ENCODE measurements at regions not wholly inside any gene's neighbourhood (a gene's known extent, or its start where the extent isn't known, plus 50 kb on each side); places are given as distances from the start of the nearest gene placed in this dataset.

- Histone ChIP-seq H2BK12ac (ENCODE audit: low read depth, low read length) (no peak overlapping the region), H2BK5ac (ENCODE audit: low read depth, low read length) (no peak overlapping the region), H4K20me1 (replicated peaks in 1 of 2; ENCODE audit: control insufficient read depth in 1 of 2, insufficient read depth in 2 of 2, low read length in 2 of 2) (no peaks in the 10 kb centered on the region), H3K18ac (ENCODE audit: extremely low read depth, low read length) (no peak overlapping the region), H3K36me3 (ENCODE audit: control insufficient read depth in 2 of 4, insufficient read depth in 4 of 4, low read length in 3 of 4) (no peaks in the 10 kb centered on the region), H3K56ac (replicated peaks; ENCODE audit: insufficient read length, low read depth, low read length) (no peak overlapping the region), H3K23ac (ENCODE audit: insufficient read length) (no peak overlapping the region), H3K4me2 (ENCODE audit: insufficient read depth in 1 of 2, low read depth in 2 of 2, low read length in 2 of 2) (no peak overlapping the region), H4K5ac (ENCODE audit: insufficient read length, low read depth, low read length) (no peak overlapping the region), H3K27me3 (replicated peaks in 1 of 4; ENCODE audit: control insufficient read depth in 3 of 4, extremely low read depth in 1 of 4, insufficient read depth in 3 of 4, low read length in 3 of 4) (no peaks in the 10 kb centered on the region), H3K9ac (replicated peaks in 1 of 4; ENCODE audit: extremely low read depth in 1 of 4, low read depth in 3 of 4, low read length in 3 of 4) (no peak overlapping the region), H2BK120ac (replicated peaks; ENCODE audit: low read depth, low read length) (no peak overlapping the region), H3K14ac (ENCODE audit: insufficient read length) (no peak overlapping the region), H3K27ac (ENCODE audit: low read depth, low read length) (no peak overlapping the region), H4K91ac (replicated peaks; ENCODE audit: insufficient read length, low read length) (no peak overlapping the region), H2BK20ac (ENCODE audit: low read length) (no peak overlapping the region), H4K8ac (ENCODE audit: extremely low read depth, insufficient read depth, low read length) (no peak overlapping the region), H3K9me3 (ENCODE audit: insufficient read depth in 2 of 2, low read depth in 1 of 2, low read length in 1 of 2) (no peaks in the 10 kb centered on the region; a peak in 1 of 4 replicates), H3K79me2 (ENCODE audit: control insufficient read depth in 1 of 2, insufficient read depth in 2 of 2, low read length in 2 of 2) (no peaks in the 10 kb centered on the region), H2BK15ac (ENCODE audit: low read length) (no peak overlapping the region), H3K4me1 (replicated peaks in 1 of 4; ENCODE audit: control insufficient read depth in 3 of 4, insufficient read depth in 4 of 4, low read length in 3 of 4) (no peaks in the 10 kb centered on the region), H3K4ac (replicated peaks; ENCODE audit: insufficient read length, low read depth, low read length) (no peak overlapping the region), H3K23me2 (ENCODE audit: low read depth, low read length) (no peaks in the 10 kb centered on the region), H2AK5ac (ENCODE audit: low read depth, low read length) (no peak overlapping the region), H2AFZ (ENCODE audit: low read length) (no peak overlapping the region), H3K4me3 (ENCODE audit: extremely low read depth in 1 of 4, insufficient read depth in 2 of 4, low read depth in 3 of 4, low read length in 4 of 4) (no peak overlapping the region), H3K79me1 (ENCODE audit: low read depth, low read length) (no peaks in the 10 kb centered on the region)
- POLR2A ChIA-PET (ENCODE audit: partially characterized antibody): no interaction called here
- DNase-seq (ENCODE audit: low read depth in 1 of 2, low spot score in 2 of 2): no peak
- WGBS, 2 experiments (ENCODE audit: extremely low coverage in 1 of 2, insufficient coverage in 1 of 2, insufficient read length in 1 of 2, insufficient replicate concordance in 2 of 2, low coverage in 1 of 2, low lambda C conversion rate in 2 of 2, missing lambda C conversion rate in 1 of 2): 93% methylated on average over 4 of the region's 4 CpGs; no CpG with 5 or more reads in 1 of the 2 experiments
- no peak for FAIRE-seq
- CTCF ChIA-PET (ENCODE audit: partially characterized antibody): interaction anchor here (0.8 kb wide), 1 partner anchor 49 kb away, joined by 3 read pairs; no protein-coding TSS in a partner anchor
- TF ChIP-seq TEAD4 (IDR thresholded peaks at IDR 0.05; ENCODE audit: low read depth, low read length): no peak
- TF ChIP-seq CEBPB (IDR thresholded peaks at IDR 0.05; ENCODE audit: low read depth, low read length): no peak
- no peak for TF ChIP-seq GTF2F1 (IDR thresholded peaks at IDR 0.05; ENCODE audit: borderline replicate concordance, low read depth, low read length)
- TF ChIP-seq JUN (IDR thresholded peaks at IDR 0.05; ENCODE audit: low read depth, low read length): no peak
- TF ChIP-seq POU5F1 (IDR thresholded peaks at IDR 0.05; ENCODE audit: low read depth, low read length): no peak
- TF ChIP-seq BRCA1 (IDR thresholded peaks at IDR 0.05; ENCODE audit: low read depth, low read length): no peak
- TF ChIP-seq HDAC6 (IDR thresholded peaks at IDR 0.05; ENCODE audit: low read depth, low read length): no peak
- no peak for TF ChIP-seq RBBP5 (IDR thresholded peaks at IDR 0.05; ENCODE audit: borderline replicate concordance, low read depth, low read length)
- no peak for TF ChIP-seq MAFK (IDR thresholded peaks at IDR 0.05; ENCODE audit: low read depth, low read length)
- no peak for TF ChIP-seq KDM4A (IDR thresholded peaks at IDR 0.05; ENCODE audit: low read depth, low read length, severe bottlenecking)
- TF ChIP-seq SIX5 (IDR thresholded peaks at IDR 0.05; ENCODE audit: low read depth, low read length): no peak
- no peak for TF ChIP-seq CBX8 (IDR thresholded peaks at IDR 0.05; ENCODE audit: borderline replicate concordance, low read depth, low read length)
- TF ChIP-seq NANOG (IDR thresholded peaks at IDR 0.05; ENCODE audit: insufficient read depth, low read depth, low read length, poor library complexity, severe bottlenecking): no peak
- TF ChIP-seq NRF1 (IDR thresholded peaks at IDR 0.05; ENCODE audit: low read depth, low read length): no peak
- TF ChIP-seq, protein P1, sequence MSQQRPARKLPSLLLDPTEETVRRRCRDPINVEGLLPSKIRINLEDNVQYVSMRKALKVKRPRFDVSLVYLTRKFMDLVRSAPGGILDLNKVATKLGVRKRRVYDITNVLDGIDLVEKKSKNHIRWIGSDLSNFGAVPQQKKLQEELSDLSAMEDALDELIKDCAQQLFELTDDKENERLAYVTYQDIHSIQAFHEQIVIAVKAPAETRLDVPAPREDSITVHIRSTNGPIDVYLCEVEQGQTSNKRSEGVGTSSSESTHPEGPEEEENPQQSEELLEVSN (IDR thresholded peaks at IDR 0.05): no peak
- no peak for TF ChIP-seq CREB1 (IDR thresholded peaks at IDR 0.05)
Observed at GRCh38 chr3:26437678-26438077, 184.9 kb upstream of the LRRC3B start.
